ENCODE measurements at regions not wholly inside any gene's neighbourhood (a gene's known extent, or its start where the extent isn't known, plus 50 kb on each side); places are given as distances from the start of the nearest gene placed in this dataset.

DNA sequence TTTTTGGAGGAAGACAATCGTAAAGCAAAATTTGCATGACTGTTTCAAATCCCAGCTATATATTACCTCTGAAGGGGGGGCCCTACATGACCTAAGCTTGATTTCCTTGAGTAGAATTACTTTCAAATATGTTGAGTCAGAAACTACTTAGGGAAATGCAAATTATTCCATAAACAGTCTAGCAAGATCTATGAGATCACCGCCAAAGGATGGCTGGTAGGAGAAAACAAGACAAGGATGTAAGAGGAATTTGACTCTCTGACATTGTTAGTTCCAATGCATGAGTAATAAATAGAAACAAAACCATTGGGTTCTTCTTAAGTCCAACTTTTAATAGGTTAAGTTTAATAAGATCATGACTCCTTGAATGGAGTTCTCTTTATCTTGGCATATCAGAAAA lies 561.4 kb downstream of the CDY2B start:
- TF ChIP-seq, protein P1, sequence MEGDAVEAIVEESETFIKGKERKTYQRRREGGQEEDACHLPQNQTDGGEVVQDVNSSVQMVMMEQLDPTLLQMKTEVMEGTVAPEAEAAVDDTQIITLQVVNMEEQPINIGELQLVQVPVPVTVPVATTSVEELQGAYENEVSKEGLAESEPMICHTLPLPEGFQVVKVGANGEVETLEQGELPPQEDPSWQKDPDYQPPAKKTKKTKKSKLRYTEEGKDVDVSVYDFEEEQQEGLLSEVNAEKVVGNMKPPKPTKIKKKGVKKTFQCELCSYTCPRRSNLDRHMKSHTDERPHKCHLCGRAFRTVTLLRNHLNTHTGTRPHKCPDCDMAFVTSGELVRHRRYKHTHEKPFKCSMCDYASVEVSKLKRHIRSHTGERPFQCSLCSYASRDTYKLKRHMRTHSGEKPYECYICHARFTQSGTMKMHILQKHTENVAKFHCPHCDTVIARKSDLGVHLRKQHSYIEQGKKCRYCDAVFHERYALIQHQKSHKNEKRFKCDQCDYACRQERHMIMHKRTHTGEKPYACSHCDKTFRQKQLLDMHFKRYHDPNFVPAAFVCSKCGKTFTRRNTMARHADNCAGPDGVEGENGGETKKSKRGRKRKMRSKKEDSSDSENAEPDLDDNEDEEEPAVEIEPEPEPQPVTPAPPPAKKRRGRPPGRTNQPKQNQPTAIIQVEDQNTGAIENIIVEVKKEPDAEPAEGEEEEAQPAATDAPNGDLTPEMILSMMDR (IDR thresholded peaks at IDR 0.05), result no peak
- TF ChIP-seq POLR2A (IDR thresholded peaks at IDR 0.05), result no peak
